HG03175 (cell line): ENCODE measurements at regions not wholly inside any gene's neighbourhood (a gene's known extent, or its start where the extent isn't known, plus 50 kb on each side); places are given as distances from the start of the nearest gene placed in this dataset.
"Not testable (repeated sequence)": the region's sequence is repeated elsewhere in the genome, so short reads cannot be mapped to it uniquely, and the experiment has no call there.

Experiments
- ATAC-seq: cut with Tn5 transposase; IDR thresholded peaks from one replicate; pipeline ENCODE4 v1.9.1; 2021; ENCODE audit warnings: mild to moderate bottlenecking, moderate library complexity; ENCODE audit not compliant: unreplicated experiment

GRCh38 chr10:78096486-78096885 lies 62.8 kb downstream of the RPS24 start:
- ATAC-seq: not testable (repeated sequence)

GRCh38 chr10:78102593-78102992 lies 68.9 kb downstream of the RPS24 start:
- not testable (repeated sequence) for ATAC-seq

- no peak for ATAC-seq
These were observed 75.5 kb downstream of the RPS24 start for GRCh38 chr10:78109210-78109609.

GRCh38 chr10:78115135-78115853 lies 81.6 kb downstream of the RPS24 start:
- no peak for ATAC-seq

GRCh38 chr10:78116361-78116760 lies 82.7 kb downstream of the RPS24 start:
- ATAC-seq: no peak

GRCh38 chr10:78118591-78118990 lies 84.9 kb downstream of the RPS24 start:
- no peak for ATAC-seq

- ATAC-seq: no peak
These were observed 88.1 kb downstream of the RPS24 start for GRCh38 chr10:78121801-78122200.

GRCh38 chr10:78124167-78124566 lies 90.5 kb downstream of the RPS24 start:
- no peak for ATAC-seq

GRCh38 chr10:78129211-78129610 lies 95.5 kb downstream of the RPS24 start:
- ATAC-seq: no peak

- no peak for ATAC-seq
These were observed 97.5 kb downstream of the RPS24 start for GRCh38 chr10:78130966-78131710.

- ATAC-seq: no peak
These were observed 101.2 kb downstream of the RPS24 start for GRCh38 chr10:78134773-78135306.

GRCh38 chr10:78137147-78137546 lies 103.5 kb downstream of the RPS24 start:
- no peak for ATAC-seq

- ATAC-seq: no peak
These were observed 105.7 kb downstream of the RPS24 start for GRCh38 chr10:78139341-78139740.

GRCh38 chr10:78140066-78140630 lies 106.5 kb downstream of the RPS24 start:
- no peak for ATAC-seq

- ATAC-seq: no peak
These were observed 109.9 kb downstream of the RPS24 start for GRCh38 chr10:78143576-78143975.

GRCh38 chr10:78146200-78146599 lies 112.5 kb downstream of the RPS24 start:
- ATAC-seq: no peak

- ATAC-seq: no peak
These were observed 113.5 kb downstream of the RPS24 start for GRCh38 chr10:78147202-78147601.

- ATAC-seq: no peak
These were observed 114.7 kb downstream of the RPS24 start for GRCh38 chr10:78148216-78148960.

- ATAC-seq: no peak
These were observed 115.4 kb downstream of the RPS24 start for GRCh38 chr10:78148961-78149612.

GRCh38 chr10:78150756-78151155 lies 117.1 kb downstream of the RPS24 start:
- no peak for ATAC-seq

- no peak for ATAC-seq
These were observed 122.1 kb downstream of the RPS24 start for GRCh38 chr10:78155722-78156121.
